ENCODE measurements at regions not wholly inside any gene's neighbourhood (a gene's known extent, or its start where the extent isn't known, plus 50 kb on each side); places are given as distances from the start of the nearest gene placed in this dataset.
"Not testable (repeated sequence)": the region's sequence is repeated elsewhere in the genome, so short reads cannot be mapped to it uniquely, and the experiment has no call there.

GRCh38 chr2:180614776-180615175 is 365.6 kb upstream of the UBE2E3 start:
- Histone ChIP-seq H3K27ac (no peak overlapping the region), H3K4me1 (replicated peaks in 1 of 2) (peaks cover 0 to 5% of the 10 kb centered on the region in 2 donors), H3K4me3 (no peak overlapping the region)
- in situ Hi-C loops (cut with MboI; ENCODE audit: low pct_unique_long_range_greater_than_20kb in 2 of 9, low sequenced_read_pairs in 9 of 9, unreplicated experiment in 9 of 9) = no loop called here
- peak in 4 of 8 experiments; percentile 34 to 89 (median 68) for ATAC-seq (replicated peaks in 6 of 8)
- WGBS, 10 experiments = 36 to 100% (median 78%) methylated on average over 1 to 2 of the region's 2 CpGs; no CpG with 5 or more reads in 2 of the 10 experiments

- WGBS, 10 experiments = 53 to 100% (median 85%) methylated on average over 1 to 3 of the region's 3 CpGs
- peak in 2 of 8 experiments; percentile 42 to 55 for ATAC-seq (replicated peaks in 6 of 8)
- H3K4me1 ChIP-seq (replicated peaks in 1 of 2) = peaks cover 8 to 17% of the 10 kb centered on the region in 2 donors
- no peak overlapping the region for H3K4me3 ChIP-seq
- in situ Hi-C loops (cut with MboI; ENCODE audit: low pct_unique_long_range_greater_than_20kb in 2 of 9, low sequenced_read_pairs in 9 of 9, unreplicated experiment in 9 of 9) = no loop called here
- H3K27ac ChIP-seq = no peak overlapping the region
Observed at GRCh38 chr2:180609626-180610340, 370.6 kb upstream of the UBE2E3 start.

- no peak overlapping the region for H3K4me3 ChIP-seq
- ATAC-seq (replicated peaks in 6 of 8) = peak in 5 of 8 experiments; percentile 72 to 98 (median 85)
- in situ Hi-C loops (cut with MboI; ENCODE audit: low pct_unique_long_range_greater_than_20kb in 2 of 9, low sequenced_read_pairs in 9 of 9, unreplicated experiment in 9 of 9) = no loop called here
- H3K27ac ChIP-seq = no peak overlapping the region
- WGBS, 10 experiments = 33 to 100% (median 55%) methylated on average over 1 to 4 of the region's 4 CpGs; no CpG with 5 or more reads in 1 of the 10 experiments
- peaks cover 8 to 16% of the 10 kb centered on the region in 2 donors for H3K4me1 ChIP-seq (replicated peaks in 1 of 2)
Observed at GRCh38 chr2:180607514-180608049, 372.8 kb upstream of the UBE2E3 start.

- in situ Hi-C loops (cut with MboI; ENCODE audit: low pct_unique_long_range_greater_than_20kb in 2 of 9, low sequenced_read_pairs in 9 of 9, unreplicated experiment in 9 of 9) = no loop called here
Observed at GRCh38 chr2:180604077-180604476, 376.3 kb upstream of the UBE2E3 start.

GRCh38 chr2:180601016-180601415 is 379.4 kb upstream of the UBE2E3 start:
- ATAC-seq (replicated peaks in 6 of 8) = no peak
- 14 to 91% (median 56%) methylated on average over 1 of the region's 1 CpG; no CpG with 5 or more reads in 2 of the 10 experiments for WGBS, 10 experiments
- no peak overlapping the region for H3K4me3 ChIP-seq
- no peak overlapping the region for H3K27ac ChIP-seq
- peaks cover 0 to 5% of the 10 kb centered on the region in 2 donors for H3K4me1 ChIP-seq (replicated peaks in 1 of 2)
- in situ Hi-C loops (cut with MboI; ENCODE audit: low pct_unique_long_range_greater_than_20kb in 2 of 9, low sequenced_read_pairs in 9 of 9, unreplicated experiment in 9 of 9) = no loop called here

More at GRCh38 chr2:180604077-180604476, 376.3 kb upstream of the UBE2E3 start:
- Histone ChIP-seq H3K27ac (no peak overlapping the region), H3K4me1 (replicated peaks in 1 of 2) (peaks cover 8 to 22% of the 10 kb centered on the region in 2 donors), H3K4me3 (no peak overlapping the region)
- no peak for ATAC-seq (replicated peaks in 6 of 8)
- 33 to 83% (median 50%) methylated on average over 1 to 4 of the region's 4 CpGs for WGBS, 10 experiments

GRCh38 chr2:180599804-180600203 is 380.6 kb upstream of the UBE2E3 start:
- WGBS, 10 experiments = 50 to 100% (median 89%) methylated on average over 1 to 4 of the region's 4 CpGs; no CpG with 5 or more reads in 2 of the 10 experiments
- Histone ChIP-seq H3K4me3 (no peak overlapping the region), H3K4me1 (replicated peaks in 1 of 2) (peaks cover 0 to 5% of the 10 kb centered on the region in 2 donors), H3K27ac (no peak overlapping the region)
- in situ Hi-C loops (cut with MboI; ENCODE audit: low pct_unique_long_range_greater_than_20kb in 2 of 9, low sequenced_read_pairs in 9 of 9, unreplicated experiment in 9 of 9) = no loop called here
- ATAC-seq (replicated peaks in 6 of 8) = no peak

GRCh38 chr2:180597179-180597578 is 383.2 kb upstream of the UBE2E3 start:
- Histone ChIP-seq H3K27ac (no peak overlapping the region), H3K4me1 (replicated peaks in 1 of 2) (peaks cover 0 to 5% of the 10 kb centered on the region in 2 donors), H3K4me3 (no peak overlapping the region)
- in situ Hi-C loops (cut with MboI; ENCODE audit: low pct_unique_long_range_greater_than_20kb in 2 of 9, low sequenced_read_pairs in 9 of 9, unreplicated experiment in 9 of 9) = no loop called here
- WGBS, 10 experiments = 20 to 88% (median 76%) methylated on average over 1 to 2 of the region's 2 CpGs; no CpG with 5 or more reads in 2 of the 10 experiments
- ATAC-seq (replicated peaks in 6 of 8) = peak in 3 of 8 experiments; percentile 62 to 99 (median 85)

- H3K4me1 ChIP-seq (replicated peaks in 1 of 2) = peaks cover 0 to 5% of the 10 kb centered on the region in 2 donors
- in situ Hi-C loops (cut with MboI; ENCODE audit: low pct_unique_long_range_greater_than_20kb in 2 of 9, low sequenced_read_pairs in 9 of 9, unreplicated experiment in 9 of 9) = no loop called here
- H3K4me3 ChIP-seq = no peak overlapping the region
- 57 to 100% (median 97%) methylated on average over 1 to 4 of the region's 4 CpGs; no CpG with 5 or more reads in 1 of the 10 experiments for WGBS, 10 experiments
- no peak overlapping the region for H3K27ac ChIP-seq
- no peak for ATAC-seq (replicated peaks in 6 of 8)
Observed at GRCh38 chr2:180596453-180596852, 384.0 kb upstream of the UBE2E3 start.

- in situ Hi-C loops (cut with MboI; ENCODE audit: low pct_unique_long_range_greater_than_20kb in 2 of 9, low sequenced_read_pairs in 9 of 9, unreplicated experiment in 9 of 9) = no loop called here
- Histone ChIP-seq H3K27ac (no peak overlapping the region), H3K4me3 (no peak overlapping the region), H3K4me1 (replicated peaks in 1 of 2) (no peaks in the 10 kb centered on the region)
- no peak for ATAC-seq (replicated peaks in 6 of 8)
- WGBS, 10 experiments = 80 to 100% (median 100%) methylated on average over 1 of the region's 1 CpG; no CpG with 5 or more reads in 2 of the 10 experiments
Observed at GRCh38 chr2:180591947-180592346, 388.5 kb upstream of the UBE2E3 start.

GRCh38 chr2:180591093-180591781 is 389.2 kb upstream of the UBE2E3 start:
- H3K27ac ChIP-seq; in situ Hi-C loops (cut with MboI; ENCODE audit: low pct_unique_long_range_greater_than_20kb in 2 of 9, low sequenced_read_pairs in 9 of 9, unreplicated experiment in 9 of 9); H3K4me3 ChIP-seq; H3K4me1 ChIP-seq (replicated peaks in 1 of 2); ATAC-seq (replicated peaks in 6 of 8): not testable (repeated sequence)
- WGBS, 10 experiments = 67 to 100% (median 79%) methylated on average over 1 to 5 of the region's 11 CpGs; no CpG with 5 or more reads in 5 of the 10 experiments

- WGBS, 10 experiments = 64 to 100% (median 81%) methylated on average over 1 to 2 of the region's 2 CpGs
- in situ Hi-C loops (cut with MboI; ENCODE audit: low pct_unique_long_range_greater_than_20kb in 2 of 9, low sequenced_read_pairs in 9 of 9, unreplicated experiment in 9 of 9) = no loop called here
- no peak overlapping the region for H3K4me3 ChIP-seq
Observed at GRCh38 chr2:180583441-180584140, 396.8 kb upstream of the UBE2E3 start.

GRCh38 chr2:180579388-180579787 is 401.0 kb upstream of the UBE2E3 start:
- 0 to 86% (median 59%) methylated on average over 1 to 2 of the region's 2 CpGs; no CpG with 5 or more reads in 2 of the 10 experiments for WGBS, 10 experiments
- H3K4me3 ChIP-seq = no peak overlapping the region
- no peak overlapping the region for H3K27ac ChIP-seq
- ATAC-seq (replicated peaks in 6 of 8) = no peak
- in situ Hi-C loops (cut with MboI; ENCODE audit: low pct_unique_long_range_greater_than_20kb in 2 of 9, low sequenced_read_pairs in 9 of 9, unreplicated experiment in 9 of 9) = no loop called here
- H3K4me1 ChIP-seq (replicated peaks in 1 of 2) = peaks cover 0 to 6% of the 10 kb centered on the region in 2 donors

More at GRCh38 chr2:180583441-180584140, 396.8 kb upstream of the UBE2E3 start:
- no peaks in the 10 kb centered on the region for H3K4me1 ChIP-seq (replicated peaks in 1 of 2)
- no peak overlapping the region for H3K27ac ChIP-seq
- no peak for ATAC-seq (replicated peaks in 6 of 8)
